IMR-90 (cell line): ENCODE measurements at regions not wholly inside any gene's neighbourhood (a gene's known extent, or its start where the extent isn't known, plus 50 kb on each side); places are given as distances from the start of the nearest gene placed in this dataset.

Source experiments
- ATAC-seq: fragments of 200-7000 bp; cut with Tn5 transposase; 2 replicates; pipeline ENCODE4 v1.9.1; 2020; ENCODE audit warnings: low read depth, mild to moderate bottlenecking, moderate library complexity
- BruUV-seq: library from RNA; stranded (reverse); fragments of 400-500 nt; replicated peaks from 2 replicates; lab custom pipeline; 2021; lab: Mats Ljungman, UMichigan
- CTCF ChIA-PET: fragments of 300-600 bp; formaldehyde crosslinking; extraction: SDS; loops from one replicate; lab custom pipeline; 2021; ENCODE audit warnings: antibody characterized with exemption; lab: Yijun Ruan, JAX
- POLR2A ChIA-PET: fragments of 300-600 bp; sonication (Branson Sonifier 250); formaldehyde crosslinking; loops from one replicate; lab custom pipeline; 2022; ENCODE audit warnings: antibody characterized with exemption; ENCODE audit not compliant: unreplicated experiment; lab: Charles Lee
- DNase-seq: peaks from one replicate; pipeline ENCODE4 v3.0.0; 2013
- H2AFZ ChIP-seq: replicated peaks from 2 replicates; pipeline ENCODE3; 2013; ENCODE audit warnings: low read length, mild to moderate bottlenecking; ENCODE audit not compliant: poor library complexity
- H2AK5ac ChIP-seq: 2 replicates; pipeline ENCODE4 v1.6.1; 2013; ENCODE audit warnings: low read depth, low read length, inconsistent platforms
- H2AK9ac ChIP-seq: replicated peaks from 2 replicates; pipeline ENCODE3; 2013; ENCODE audit warnings: mild to moderate bottlenecking, low read depth, low read length, moderate library complexity; ENCODE audit not compliant: poor library complexity
- H2BK120ac ChIP-seq: 2 replicates; pipeline ENCODE4 v1.6.1; 2013; ENCODE audit warnings: low read depth, low read length, inconsistent platforms
- H2BK15ac ChIP-seq: 3 replicates; pipeline ENCODE4 v1.6.1; 2013; ENCODE audit warnings: low read depth, low read length, inconsistent platforms
- H2BK20ac ChIP-seq: 2 replicates; pipeline ENCODE4 v1.6.1; 2013; ENCODE audit warnings: low read depth, mild to moderate bottlenecking, inconsistent platforms, low read length, moderate library complexity
- H2BK5ac ChIP-seq: 2 replicates; pipeline ENCODE4 v1.6.1; 2013; ENCODE audit warnings: mild to moderate bottlenecking, low read depth, low read length, inconsistent platforms; ENCODE audit not compliant: poor library complexity, severe bottlenecking
- H3K14ac ChIP-seq: replicated peaks from 2 replicates; pipeline ENCODE4 v1.6.1; 2013; ENCODE audit warnings: low read depth, low read length, inconsistent platforms
- H3K18ac ChIP-seq: 2 replicates; pipeline ENCODE4 v1.6.1; 2013; ENCODE audit warnings: low read depth, low read length, control low read depth
- H3K23ac ChIP-seq: 2 replicates; pipeline ENCODE4 v1.6.1; 2013; ENCODE audit warnings: low read depth, low read length, inconsistent platforms
- H3K27ac ChIP-seq: 2 replicates; pipeline ENCODE4 v1.5.1; 2013; ENCODE audit warnings: mild to moderate bottlenecking, control low read depth, low read length; ENCODE audit not compliant: insufficient read depth
- H3K27me3 ChIP-seq: 2 replicates; pipeline ENCODE4 v1.6.1; 2013; ENCODE audit warnings: low read length; ENCODE audit not compliant: control insufficient read depth, insufficient read depth
- H3K36me3 ChIP-seq: 2 replicates; pipeline ENCODE4 v1.6.1; 2013; ENCODE audit warnings: low read length, mixed read lengths; ENCODE audit not compliant: control insufficient read depth, insufficient read depth
- H3K4ac ChIP-seq: 2 replicates; pipeline ENCODE4 v1.6.1; 2013; ENCODE audit warnings: low read depth, low read length, inconsistent platforms
- H3K4me1 ChIP-seq: 2 replicates; pipeline ENCODE4 v1.6.1; 2013; ENCODE audit warnings: low read length, mixed read lengths; ENCODE audit not compliant: control insufficient read depth, insufficient read depth
- H3K4me2 ChIP-seq: 2 replicates; pipeline ENCODE4 v1.6.1; 2013; ENCODE audit warnings: low read depth, mild to moderate bottlenecking, control low read depth, low read length, moderate library complexity
- H3K4me3 ChIP-seq: 2 replicates; pipeline ENCODE4 v1.5.1; 2013; ENCODE audit warnings: low read depth, mild to moderate bottlenecking, control low read depth, low read length, moderate library complexity; ENCODE audit not compliant: insufficient read depth
- H3K56ac ChIP-seq: 2 replicates; pipeline ENCODE4 v1.6.1; 2013; ENCODE audit warnings: low read length, inconsistent platforms; ENCODE audit not compliant: insufficient read depth; ENCODE audit errors: extremely low read depth
- H3K79me1 ChIP-seq, 2 experiments: 2 replicates each; pipeline ENCODE4 v1.6.1; 2013; ENCODE audit warnings: low read length in 2 of 2, inconsistent platforms in 1 of 2, low read depth in 1 of 2
- H3K9ac ChIP-seq: 2 replicates; pipeline ENCODE4 v1.6.1; 2013; ENCODE audit warnings: low read depth, low read length, control low read depth
- H3K9me1 ChIP-seq: 2 replicates; pipeline ENCODE4 v1.6.1; 2013; ENCODE audit warnings: low read length, inconsistent platforms; ENCODE audit not compliant: insufficient read depth
- H3K9me3 ChIP-seq: 2 replicates; pipeline ENCODE4 v1.6.1; 2013; ENCODE audit warnings: low read length; ENCODE audit not compliant: control insufficient read depth, insufficient read depth
- H4K20me1 ChIP-seq: 2 replicates; pipeline ENCODE4 v1.6.1; 2013; ENCODE audit warnings: low read length, inconsistent platforms; ENCODE audit not compliant: insufficient read depth
- H4K5ac ChIP-seq: 2 replicates; pipeline ENCODE4 v1.6.1; 2013; ENCODE audit warnings: mild to moderate bottlenecking, low read depth, low read length, control low read depth
- H4K8ac ChIP-seq, 2 experiments: 2 replicates each; pipeline ENCODE4 v1.6.1; 2013; ENCODE audit warnings: low read depth in 2 of 2, low read length in 2 of 2, control low read depth in 1 of 2, inconsistent platforms in 1 of 2
- H4K91ac ChIP-seq: 2 replicates; pipeline ENCODE4 v1.6.1; 2013; ENCODE audit warnings: low read depth, low read length, inconsistent platforms; ENCODE audit not compliant: insufficient read depth
- CEBPB ChIP-seq: IDR thresholded peaks from 2 replicates; pipeline ENCODE4 v1.6.1; 2012; ENCODE audit warnings: low read depth, low read length, improper control_type of control experiment
- CHD1 ChIP-seq: IDR thresholded peaks from 2 replicates; pipeline ENCODE4 v1.6.1; 2012; ENCODE audit warnings: low read depth, low read length, improper control_type of control experiment
- FOS ChIP-seq: fragments of 150-350 bp; IDR thresholded peaks from 2 replicates; pipeline ENCODE4 v1.6.1; 2016; ENCODE audit warnings: low read depth, low read length
- MAFK ChIP-seq: IDR thresholded peaks from 2 replicates; pipeline ENCODE4 v1.6.1; 2012; ENCODE audit warnings: low read depth, low read length, improper control_type of control experiment
- MAZ ChIP-seq: IDR thresholded peaks from 2 replicates; pipeline ENCODE4 v1.6.1; 2012; ENCODE audit warnings: low read depth, mild to moderate bottlenecking, low read length, improper control_type of control experiment, moderate library complexity, borderline replicate concordance
- MXI1 ChIP-seq: IDR thresholded peaks from 2 replicates; pipeline ENCODE4 v1.6.1; 2012; ENCODE audit warnings: low read depth, mild to moderate bottlenecking, low read length, moderate library complexity, borderline replicate concordance
- NFE2L2 ChIP-seq: fragments of 150-350 bp; IDR thresholded peaks from 2 replicates; pipeline ENCODE4 v1.6.1; 2016; ENCODE audit warnings: low read depth, mild to moderate bottlenecking, low read length
- POLR2A ChIP-seq: IDR thresholded peaks from 2 replicates; pipeline ENCODE4 v1.6.1; 2012; ENCODE audit warnings: mild to moderate bottlenecking, low read depth, low read length
- RCOR1 ChIP-seq: IDR thresholded peaks from 2 replicates; pipeline ENCODE4 v1.6.1; 2012; ENCODE audit warnings: mild to moderate bottlenecking, low read length, improper control_type of control experiment; ENCODE audit not compliant: insufficient replicate concordance
- RFX5 ChIP-seq: IDR thresholded peaks from 2 replicates; pipeline ENCODE4 v1.8.0; 2012; ENCODE audit warnings: low read depth, mild to moderate bottlenecking, low read length, moderate library complexity
- SMC3 ChIP-seq: fragments of 150-350 bp; IDR thresholded peaks from 2 replicates; pipeline ENCODE4 v1.6.1; 2016; ENCODE audit warnings: low read depth, mild to moderate bottlenecking, antibody characterized with exemption, low read length, moderate library complexity
- WGBS, 2 experiments: methylation state at CpG; one replicate each; pipeline versions ENCODE4 v1.1.5 to v1.1.7; 2013; ENCODE audit warnings: missing lambda C conversion rate in 2 of 2; ENCODE audit not compliant: insufficient read length in 1 of 2; ENCODE audit errors: extremely low coverage in 2 of 2; 5-methylcytosine and 5-hydroxymethylcytosine counted together
- dilution Hi-C: fragments of 300-500 bp; cut with HindIII; formaldehyde crosslinking; loops from one replicate; pipeline ENCODE4 v1.14.3; 2018; ENCODE audit warnings: low sequenced_read_pairs; ENCODE audit not compliant: unreplicated experiment
- in situ Hi-C: fragments of 300-500 bp; cut with MboI; formaldehyde crosslinking; loops from 3 replicates; pipeline ENCODE4 v1.14.3; 2019; ENCODE audit warnings: low sequenced_read_pairs, inconsistent platforms, mixed read lengths
- intact Hi-C: fragments of 100-400 bp; cut with micrococcal nuclease; formaldehyde crosslinking; loops from 2 replicates; pipeline ENCODE4 v1.10.0; 2022
- TF ChIP-seq, protein P1 (sequence below): fragments of 150-350 bp; IDR thresholded peaks from 2 replicates; pipeline ENCODE4 v1.6.1; 2016; ENCODE audit warnings: low read depth, mild to moderate bottlenecking, low read length, moderate library complexity, borderline replicate concordance
- TF ChIP-seq, protein P2 (sequence below): conservative IDR thresholded peaks from 2 replicates; pipeline ENCODE4 v1.5.1; 2012; ENCODE audit warnings: mild to moderate bottlenecking, low read depth, low read length, improper control_type of control experiment
- TF ChIP-seq, protein P3 (sequence below): fragments of 150-350 bp; IDR thresholded peaks from 2 replicates; pipeline ENCODE4 v1.6.1; 2017; ENCODE audit warnings: mild to moderate bottlenecking, antibody characterized with exemption, low read length, low read depth

DNA sequence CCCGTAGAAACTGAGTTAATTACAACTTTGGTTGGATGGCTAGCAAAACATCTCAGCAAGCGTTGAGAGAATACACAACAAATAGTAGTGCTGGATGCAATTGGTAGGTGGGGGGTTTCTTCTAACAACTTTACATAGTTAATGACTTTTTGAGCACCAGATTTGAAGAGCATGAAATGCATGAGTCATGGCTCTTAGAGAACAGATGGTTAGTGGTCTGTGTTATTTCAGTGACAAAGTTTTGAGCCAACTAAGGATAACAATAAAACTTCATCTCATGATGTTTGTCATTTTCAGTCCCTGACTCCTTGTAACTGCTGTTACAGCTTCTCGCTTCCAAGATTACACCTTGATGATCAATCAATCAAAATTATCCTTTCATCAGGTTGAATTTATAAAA, 399.0 kb upstream of the BRINP1 start:
- ChIA-PET CTCF (no interaction called here), POLR2A (no interaction called here)

More for the DNA sequence above, 399.0 kb upstream of the BRINP1 start:
- Histone ChIP-seq H2AFZ (no peak overlapping the region), H2BK15ac (no peak overlapping the region), H3K79me1 (no peaks in the 10 kb centered on the region), H3K4ac (no peak overlapping the region), H2BK20ac (no peak overlapping the region), H2BK5ac (no peak overlapping the region), H4K20me1 (no peaks in the 10 kb centered on the region), H3K56ac (no peak overlapping the region), H3K23ac (no peak overlapping the region), H4K8ac (no peak overlapping the region), H3K9me1 (no peaks in the 10 kb centered on the region), H4K91ac (no peak overlapping the region), H2BK120ac (no peak overlapping the region), H3K27me3 (no peaks in the 10 kb centered on the region), H3K4me1 (no peaks in the 10 kb centered on the region), H3K4me3 (no peak overlapping the region), H3K9ac (no peak overlapping the region), H4K5ac (no peak overlapping the region), H3K18ac (no peak overlapping the region), H2AK9ac (no peak overlapping the region), H2AK5ac (no peak overlapping the region), H3K36me3 (no peaks in the 10 kb centered on the region), H3K27ac (no peak overlapping the region), H3K14ac (no peak overlapping the region), H3K9me3 (no peaks in the 10 kb centered on the region), H3K4me2 (no peak overlapping the region)
- no CpG with 5 or more reads among the region's 3 CpGs for WGBS, 2 experiments
- DNase-seq (no peak), ATAC-seq (no peak)
- dilution Hi-C loops (no loop called here), in situ Hi-C loops (no loop called here), intact Hi-C loops (no loop called here)
- no TSS peak for BruUV-seq
- TF ChIP-seq MAFK = no peak
- TF ChIP-seq RCOR1 = no peak
- no peak for TF ChIP-seq FOS
- TF ChIP-seq, protein P1, sequence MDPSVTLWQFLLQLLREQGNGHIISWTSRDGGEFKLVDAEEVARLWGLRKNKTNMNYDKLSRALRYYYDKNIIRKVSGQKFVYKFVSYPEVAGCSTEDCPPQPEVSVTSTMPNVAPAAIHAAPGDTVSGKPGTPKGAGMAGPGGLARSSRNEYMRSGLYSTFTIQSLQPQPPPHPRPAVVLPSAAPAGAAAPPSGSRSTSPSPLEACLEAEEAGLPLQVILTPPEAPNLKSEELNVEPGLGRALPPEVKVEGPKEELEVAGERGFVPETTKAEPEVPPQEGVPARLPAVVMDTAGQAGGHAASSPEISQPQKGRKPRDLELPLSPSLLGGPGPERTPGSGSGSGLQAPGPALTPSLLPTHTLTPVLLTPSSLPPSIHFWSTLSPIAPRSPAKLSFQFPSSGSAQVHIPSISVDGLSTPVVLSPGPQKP = no peak
- TF ChIP-seq CEBPB = no peak
- TF ChIP-seq CHD1 = no peak
- no peak for TF ChIP-seq NFE2L2
- TF ChIP-seq, protein P2, sequence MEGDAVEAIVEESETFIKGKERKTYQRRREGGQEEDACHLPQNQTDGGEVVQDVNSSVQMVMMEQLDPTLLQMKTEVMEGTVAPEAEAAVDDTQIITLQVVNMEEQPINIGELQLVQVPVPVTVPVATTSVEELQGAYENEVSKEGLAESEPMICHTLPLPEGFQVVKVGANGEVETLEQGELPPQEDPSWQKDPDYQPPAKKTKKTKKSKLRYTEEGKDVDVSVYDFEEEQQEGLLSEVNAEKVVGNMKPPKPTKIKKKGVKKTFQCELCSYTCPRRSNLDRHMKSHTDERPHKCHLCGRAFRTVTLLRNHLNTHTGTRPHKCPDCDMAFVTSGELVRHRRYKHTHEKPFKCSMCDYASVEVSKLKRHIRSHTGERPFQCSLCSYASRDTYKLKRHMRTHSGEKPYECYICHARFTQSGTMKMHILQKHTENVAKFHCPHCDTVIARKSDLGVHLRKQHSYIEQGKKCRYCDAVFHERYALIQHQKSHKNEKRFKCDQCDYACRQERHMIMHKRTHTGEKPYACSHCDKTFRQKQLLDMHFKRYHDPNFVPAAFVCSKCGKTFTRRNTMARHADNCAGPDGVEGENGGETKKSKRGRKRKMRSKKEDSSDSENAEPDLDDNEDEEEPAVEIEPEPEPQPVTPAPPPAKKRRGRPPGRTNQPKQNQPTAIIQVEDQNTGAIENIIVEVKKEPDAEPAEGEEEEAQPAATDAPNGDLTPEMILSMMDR = no peak
- TF ChIP-seq RFX5 = no peak
- no peak for TF ChIP-seq MXI1
- TF ChIP-seq, protein P3, sequence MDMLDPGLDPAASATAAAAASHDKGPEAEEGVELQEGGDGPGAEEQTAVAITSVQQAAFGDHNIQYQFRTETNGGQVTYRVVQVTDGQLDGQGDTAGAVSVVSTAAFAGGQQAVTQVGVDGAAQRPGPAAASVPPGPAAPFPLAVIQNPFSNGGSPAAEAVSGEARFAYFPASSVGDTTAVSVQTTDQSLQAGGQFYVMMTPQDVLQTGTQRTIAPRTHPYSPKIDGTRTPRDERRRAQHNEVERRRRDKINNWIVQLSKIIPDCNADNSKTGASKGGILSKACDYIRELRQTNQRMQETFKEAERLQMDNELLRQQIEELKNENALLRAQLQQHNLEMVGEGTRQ = no peak
- no peak for TF ChIP-seq POLR2A
- TF ChIP-seq MAZ = no peak
- TF ChIP-seq SMC3 = no peak
